MM.1S (cell line): ENCODE measurements at regions not wholly inside any gene's neighbourhood (a gene's known extent, or its start where the extent isn't known, plus 50 kb on each side); places are given as distances from the start of the nearest gene placed in this dataset.

ENCODE experiments used
- DNase-seq: peaks from one replicate; pipeline ENCODE4 v3.0.0-alpha.2; 2015
- H2AFZ ChIP-seq: fragments of 300-600 bp; sonication (generic); 2 replicates; pipeline ENCODE4 v1.6.0; 2016; ENCODE audit warnings: antibody characterized with exemption, low read length
- H3F3A ChIP-seq: fragments of 300-600 bp; sonication (generic); 2 replicates; pipeline ENCODE4 v1.6.1; 2016; ENCODE audit warnings: mild to moderate bottlenecking, antibody characterized with exemption, low read length, moderate library complexity, mixed read lengths; ENCODE audit not compliant: insufficient read depth
- H3K27ac ChIP-seq: fragments of 300-600 bp; sonication (generic); 2 replicates; pipeline ENCODE4 v1.5.1; 2016; ENCODE audit warnings: mild to moderate bottlenecking, low read length
- H3K27me3 ChIP-seq: fragments of 300-600 bp; sonication (generic); replicated peaks from 2 replicates; pipeline ENCODE4 v1.6.0; 2016; ENCODE audit warnings: low read length; ENCODE audit not compliant: insufficient read depth
- H3K36me3 ChIP-seq: fragments of 300-600 bp; sonication (generic); replicated peaks from 2 replicates; pipeline ENCODE4 v1.6.1; 2016; ENCODE audit warnings: mild to moderate bottlenecking, low read length, mixed read lengths; ENCODE audit not compliant: insufficient read depth
- H3K4me1 ChIP-seq: fragments of 300-600 bp; sonication (generic); 2 replicates; pipeline ENCODE4 v1.6.1; 2016; ENCODE audit warnings: low read length, mixed read lengths
- H3K4me2 ChIP-seq: fragments of 300-600 bp; sonication (generic); 2 replicates; pipeline ENCODE4 v1.6.0; 2016; ENCODE audit warnings: low read depth, low read length
- H3K4me3 ChIP-seq: fragments of 300-600 bp; sonication (generic); 2 replicates; pipeline ENCODE4 v1.5.1; 2016; ENCODE audit warnings: low read length, mixed read lengths
- H3K79me2 ChIP-seq: fragments of 300-600 bp; sonication (generic); 2 replicates; pipeline ENCODE4 v1.6.1; 2016; ENCODE audit warnings: mixed run types, low read length, mixed read lengths
- H3K9ac ChIP-seq: fragments of 300-600 bp; sonication (generic); 2 replicates; pipeline ENCODE4 v1.6.1; 2016; ENCODE audit warnings: low read length, mixed read lengths
- H3K9me2 ChIP-seq: fragments of 300-600 bp; sonication (generic); replicated peaks from 2 replicates; pipeline ENCODE4 v1.6.1; 2016; ENCODE audit warnings: mild to moderate bottlenecking, low read length, mixed read lengths; ENCODE audit not compliant: insufficient read depth
- H3K9me3 ChIP-seq: fragments of 300-600 bp; sonication (generic); replicated peaks from 2 replicates; pipeline ENCODE4 v1.6.1; 2016; ENCODE audit warnings: mild to moderate bottlenecking, low read length, mixed read lengths; ENCODE audit not compliant: insufficient read depth
- H4K20me1 ChIP-seq: fragments of 300-600 bp; sonication (generic); 2 replicates; pipeline ENCODE4 v1.6.1; 2016; ENCODE audit warnings: mild to moderate bottlenecking, low read length, moderate library complexity, mixed read lengths; ENCODE audit not compliant: insufficient read depth
- CTCF ChIP-seq: fragments of 300-600 bp; sonication (generic); IDR thresholded peaks from 2 replicates; pipeline ENCODE4 v1.5.1; 2016; ENCODE audit warnings: antibody characterized with exemption, low read length, mixed read lengths
- EZH2 ChIP-seq: fragments of 300-600 bp; sonication (generic); optimal IDR thresholded peaks from 2 replicates; pipeline ENCODE3; 2017; ENCODE audit warnings: low read depth, mild to moderate bottlenecking, antibody characterized with exemption, low read length, mixed read lengths
- EZH2phosphoT487 ChIP-seq: fragments of 300-600 bp; sonication (generic); IDR thresholded peaks from 2 replicates; pipeline ENCODE4 v1.6.1; 2018; ENCODE audit warnings: antibody characterized with exemption, low read length

DNA sequence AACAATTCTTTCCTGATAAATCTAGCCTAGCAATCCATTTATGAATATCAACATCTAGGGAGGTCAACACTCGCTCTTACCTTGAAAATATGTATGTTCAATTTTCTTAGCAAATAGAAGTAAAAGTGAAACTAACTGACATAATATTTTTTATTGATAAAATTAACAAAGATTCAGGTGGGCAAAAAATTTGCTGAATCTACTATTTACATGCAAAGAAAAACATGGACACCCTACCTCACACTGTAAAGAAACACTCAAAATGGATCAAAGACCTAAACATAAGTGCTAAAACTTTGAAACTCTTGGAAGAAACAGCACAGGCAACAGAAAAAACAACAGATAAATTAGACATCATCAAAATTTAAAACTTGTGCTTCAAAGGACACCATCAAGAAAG, 151.6 kb upstream of the MYRIP start:
- no peak overlapping the region for H3K27ac ChIP-seq
- no peaks in the 10 kb centered on the region for H3K4me1 ChIP-seq

DNA sequence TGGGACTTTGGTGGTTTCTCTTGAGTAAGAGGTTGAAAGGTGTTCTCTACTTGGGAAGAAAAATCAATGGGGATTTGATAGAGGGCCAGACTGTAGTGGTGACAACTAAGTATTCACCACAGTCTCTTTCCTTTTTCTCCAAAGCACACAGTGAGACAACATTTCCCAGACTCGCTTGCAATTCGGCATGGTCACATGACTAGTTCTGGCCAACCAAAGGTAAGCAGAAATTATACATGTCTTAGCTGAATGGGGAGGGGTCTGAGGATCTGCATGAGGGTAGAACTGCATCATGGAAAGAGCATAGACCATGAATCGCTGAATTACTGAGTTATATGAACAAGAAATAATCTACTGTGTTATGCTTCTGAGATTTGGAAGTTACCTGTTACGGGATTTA, 144.5 kb upstream of the MYRIP start:
- H3K4me3 ChIP-seq, result no peak overlapping the region
- H2AFZ ChIP-seq, result no peak overlapping the region
- no peak for DNase-seq
- no peak overlapping the region for H3K4me2 ChIP-seq
- H3F3A ChIP-seq, result no peaks in the 10 kb centered on the region
- no peaks in the 10 kb centered on the region for H3K79me2 ChIP-seq
- H3K27ac ChIP-seq, result no peak overlapping the region
- H3K9me2 ChIP-seq, result no peaks in the 10 kb centered on the region
- no peak overlapping the region for H3K9ac ChIP-seq
- no peaks in the 10 kb centered on the region for H3K27me3 ChIP-seq
- H4K20me1 ChIP-seq, result no peaks in the 10 kb centered on the region
- no peaks in the 10 kb centered on the region for H3K9me3 ChIP-seq
- TF ChIP-seq EZH2phosphoT487, result no peak
- no peak for TF ChIP-seq EZH2
- TF ChIP-seq CTCF, result no peak
- no peaks in the 10 kb centered on the region for H3K36me3 ChIP-seq
- no peaks in the 10 kb centered on the region for H3K4me1 ChIP-seq

More for the DNA sequence above, 151.6 kb upstream of the MYRIP start:
- Histone ChIP-seq H3K79me2 (no peaks in the 10 kb centered on the region), H2AFZ (no peak overlapping the region), H3K9me3 (no peaks in the 10 kb centered on the region), H3K4me2 (no peak overlapping the region), H3K36me3 (no peaks in the 10 kb centered on the region), H3K9ac (no peak overlapping the region), H3F3A (no peaks in the 10 kb centered on the region), H3K27me3 (no peaks in the 10 kb centered on the region), H3K9me2 (no peaks in the 10 kb centered on the region), H3K4me3 (no peak overlapping the region), H4K20me1 (no peaks in the 10 kb centered on the region)
- DNase-seq, result no peak
- TF ChIP-seq CTCF (no peak), EZH2 (no peak), EZH2phosphoT487 (no peak)

GRCh38 chr3:39665441-39665840, 144.0 kb upstream of the MYRIP start:
- H4K20me1 ChIP-seq, result no peaks in the 10 kb centered on the region
- H2AFZ ChIP-seq, result no peak overlapping the region
- H3K36me3 ChIP-seq, result no peaks in the 10 kb centered on the region
- H3K4me2 ChIP-seq, result no peak overlapping the region
- H3K4me1 ChIP-seq, result no peaks in the 10 kb centered on the region
- TF ChIP-seq CTCF (no peak), EZH2 (no peak), EZH2phosphoT487 (no peak)
- no peaks in the 10 kb centered on the region for H3K27me3 ChIP-seq
- no peak overlapping the region for H3K27ac ChIP-seq
- H3K9ac ChIP-seq, result no peak overlapping the region
- H3F3A ChIP-seq, result no peaks in the 10 kb centered on the region
- no peak overlapping the region for H3K4me3 ChIP-seq
- no peaks in the 10 kb centered on the region for H3K79me2 ChIP-seq
- H3K9me3 ChIP-seq, result no peaks in the 10 kb centered on the region
- DNase-seq, result no peak
- no peaks in the 10 kb centered on the region for H3K9me2 ChIP-seq

- H3K36me3 ChIP-seq, result no peaks in the 10 kb centered on the region
- no peak overlapping the region for H2AFZ ChIP-seq
- no peak overlapping the region for H3K4me3 ChIP-seq
- no peaks in the 10 kb centered on the region for H3K27me3 ChIP-seq
- H3K9me2 ChIP-seq, result no peaks in the 10 kb centered on the region
- no peak overlapping the region for H3K4me2 ChIP-seq
- H3F3A ChIP-seq, result no peaks in the 10 kb centered on the region
- H3K79me2 ChIP-seq, result no peaks in the 10 kb centered on the region
- H3K9ac ChIP-seq, result no peak overlapping the region
- peak; percentile 72 for TF ChIP-seq CTCF
- TF ChIP-seq EZH2, result no peak
- no peak for TF ChIP-seq EZH2phosphoT487
- no peaks in the 10 kb centered on the region for H3K4me1 ChIP-seq
- H4K20me1 ChIP-seq, result no peaks in the 10 kb centered on the region
- H3K9me3 ChIP-seq, result no peaks in the 10 kb centered on the region
- H3K27ac ChIP-seq, result no peak overlapping the region
- peak; percentile 58 for DNase-seq
Measured at GRCh38 chr3:39668420-39668819, 141.0 kb upstream of the MYRIP start.
